Lower leg skin (tissue), 3 donors: ENCODE measurements at regions not wholly inside any gene's neighbourhood (a gene's known extent, or its start where the extent isn't known, plus 50 kb on each side); places are given as distances from the start of the nearest gene placed in this dataset.

Source experiments
- CTCF ChIP-seq, 3 donors: fragments of 450-650 bp; IDR thresholded peaks; one replicate each; pipeline ENCODE4 v1.5.1; 2016; ENCODE audit warnings: antibody characterized with exemption in 3 of 3, mild to moderate bottlenecking in 3 of 3, moderate library complexity in 2 of 3
- POLR2A ChIP-seq, 2 donors: fragments of 450-650 bp; IDR thresholded peaks; one replicate each; pipeline ENCODE4 v1.6.1; 2016 to 2017; ENCODE audit warnings: antibody characterized with exemption in 2 of 2, mild to moderate bottlenecking in 1 of 2, moderate library complexity in 1 of 2

GRCh38 chr21:22343303-22343702, 1345.1 kb downstream of the NCAM2 start:
- TF ChIP-seq POLR2A (IDR thresholded peaks at IDR 0.05): no peak
- TF ChIP-seq CTCF (IDR thresholded peaks at IDR 0.05): no peak
